NOMO-1 treated with DMSO at 0.1 percent for 48 hours (cell line): ENCODE measurements at regions not wholly inside any gene's neighbourhood (a gene's known extent, or its start where the extent isn't known, plus 50 kb on each side); places are given as distances from the start of the nearest gene placed in this dataset.

Experiments used
- DNase-seq: peaks from one replicate; lab custom pipeline; 2025; ENCODE audit not compliant: unreplicated experiment; lab: John Stamatoyannopoulos, UW

DNA sequence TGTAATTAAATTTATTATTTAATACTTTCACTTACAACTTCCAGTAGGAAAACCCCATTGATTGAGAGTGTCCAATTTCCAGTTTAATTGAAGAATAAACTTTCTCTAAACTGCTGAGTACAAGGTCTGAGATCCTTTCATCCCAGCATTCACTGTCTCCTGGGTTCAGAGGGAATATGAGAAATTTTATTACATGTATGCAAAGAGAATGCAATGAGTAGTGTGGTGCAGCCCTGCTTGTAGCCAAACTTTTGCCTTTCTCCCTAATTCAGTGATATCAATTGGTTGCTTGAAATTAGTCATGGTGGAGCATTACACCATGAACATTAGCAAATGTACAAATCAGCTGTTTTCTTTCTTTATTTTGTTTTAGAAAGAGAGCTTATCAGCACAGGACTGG, 780.6 kb upstream of the MDGA2 start:
- no peak for DNase-seq

DNA sequence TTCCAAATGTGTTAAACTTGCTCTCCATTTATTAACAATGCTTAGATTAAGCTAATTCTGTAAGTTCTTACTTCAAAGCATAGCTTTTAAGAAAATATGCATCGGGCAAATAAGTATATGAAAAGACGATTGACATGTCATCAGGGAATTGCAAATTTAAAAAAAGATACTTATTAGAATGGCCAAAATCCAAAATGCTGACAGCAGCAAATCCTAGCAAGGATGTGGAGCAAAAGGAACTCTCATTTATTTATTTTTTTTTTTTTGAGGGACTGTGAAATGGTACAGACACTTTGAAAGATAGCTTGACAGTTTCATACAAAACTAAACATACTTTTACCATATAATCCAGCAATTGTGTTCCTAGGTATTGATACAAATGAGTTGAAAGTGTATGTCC, 779.5 kb upstream of the MDGA2 start:
- DNase-seq: no peak

GRCh38 chr14:48452437-48452995, 777.1 kb upstream of the MDGA2 start:
- DNase-seq: no peak

DNA sequence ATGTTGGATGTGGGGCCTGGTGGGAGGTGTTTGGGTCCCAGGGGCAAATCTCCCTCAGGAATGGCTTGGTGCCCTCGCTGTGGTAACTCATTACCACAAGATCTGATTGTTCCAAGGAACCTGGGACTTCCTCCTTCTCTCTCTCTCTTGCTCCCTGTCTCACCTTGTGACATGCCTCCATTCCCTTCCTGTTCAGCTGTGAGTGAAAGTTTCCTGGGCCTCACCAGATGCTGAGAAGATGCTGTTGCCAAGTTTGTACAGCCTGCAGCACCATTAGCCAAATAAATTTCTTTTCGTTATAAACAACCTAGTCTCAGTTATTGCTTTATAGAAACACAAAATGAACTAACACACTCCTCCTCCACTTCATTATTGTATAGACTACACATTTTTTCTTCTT, 759.8 kb upstream of the MDGA2 start:
- no peak for DNase-seq

GRCh38 chr14:48430805-48431204, 755.4 kb upstream of the MDGA2 start:
- no peak for DNase-seq

- no peak for DNase-seq
These were observed 754.1 kb upstream of the MDGA2 start for GRCh38 chr14:48429512-48429911.

DNA sequence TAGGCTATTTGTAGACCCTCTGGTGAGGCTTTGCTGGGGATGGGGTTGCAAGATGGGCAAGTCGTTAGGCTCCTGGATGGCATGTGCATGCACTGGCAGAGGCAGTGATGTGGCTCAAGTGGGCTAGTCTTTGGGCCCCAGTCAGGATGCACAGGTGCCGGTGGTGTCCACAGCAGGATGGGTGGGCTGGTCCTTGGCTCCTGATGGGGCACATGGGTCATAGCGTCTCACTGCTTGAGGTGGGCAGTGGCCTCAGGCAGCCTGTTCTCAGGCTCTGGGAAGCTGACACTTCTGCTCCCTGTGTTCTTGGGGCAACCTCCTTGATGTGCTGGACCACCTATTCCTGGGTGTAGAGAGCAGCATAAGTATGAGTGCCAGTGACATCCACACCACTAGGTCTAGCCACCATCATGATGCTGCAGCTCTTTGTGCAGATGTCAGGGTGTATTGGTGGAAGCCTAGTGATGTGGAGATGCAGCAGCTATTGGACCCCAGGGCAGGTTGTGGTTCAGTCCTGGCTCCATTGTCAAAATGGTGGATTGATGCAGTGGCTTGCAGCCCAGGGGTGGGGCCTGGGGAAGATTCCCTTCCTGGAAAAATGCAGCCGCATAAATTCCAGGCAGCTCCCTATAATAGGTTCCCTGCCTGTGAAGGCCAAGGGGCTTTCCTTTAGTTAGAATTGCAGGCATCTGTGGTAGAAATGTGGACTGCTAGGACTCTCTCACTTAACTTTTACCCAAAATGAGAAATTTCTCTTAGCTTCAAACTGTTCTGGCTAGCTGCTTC, 742.5 kb upstream of the MDGA2 start:
- no peak for DNase-seq

DNA sequence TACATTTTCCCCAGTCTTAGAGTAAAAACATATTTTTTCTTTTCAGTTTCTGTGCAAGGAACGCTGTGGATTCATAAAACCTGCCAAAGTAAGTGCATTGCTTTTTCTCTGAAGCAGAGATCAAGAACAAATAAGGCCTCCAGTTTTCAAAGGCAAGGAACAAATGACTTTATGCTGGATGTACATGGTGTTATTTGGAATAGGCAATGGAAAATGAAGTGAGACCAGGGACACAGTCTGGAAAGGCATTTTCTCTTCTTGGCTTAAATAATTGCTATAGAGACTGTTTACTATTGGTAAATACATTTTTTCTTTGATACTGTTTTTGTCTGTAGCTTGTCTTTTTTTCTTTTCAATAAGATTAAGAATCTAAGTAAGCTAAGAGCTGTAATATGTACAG, 725.9 kb upstream of the MDGA2 start:
- DNase-seq: no peak

DNA sequence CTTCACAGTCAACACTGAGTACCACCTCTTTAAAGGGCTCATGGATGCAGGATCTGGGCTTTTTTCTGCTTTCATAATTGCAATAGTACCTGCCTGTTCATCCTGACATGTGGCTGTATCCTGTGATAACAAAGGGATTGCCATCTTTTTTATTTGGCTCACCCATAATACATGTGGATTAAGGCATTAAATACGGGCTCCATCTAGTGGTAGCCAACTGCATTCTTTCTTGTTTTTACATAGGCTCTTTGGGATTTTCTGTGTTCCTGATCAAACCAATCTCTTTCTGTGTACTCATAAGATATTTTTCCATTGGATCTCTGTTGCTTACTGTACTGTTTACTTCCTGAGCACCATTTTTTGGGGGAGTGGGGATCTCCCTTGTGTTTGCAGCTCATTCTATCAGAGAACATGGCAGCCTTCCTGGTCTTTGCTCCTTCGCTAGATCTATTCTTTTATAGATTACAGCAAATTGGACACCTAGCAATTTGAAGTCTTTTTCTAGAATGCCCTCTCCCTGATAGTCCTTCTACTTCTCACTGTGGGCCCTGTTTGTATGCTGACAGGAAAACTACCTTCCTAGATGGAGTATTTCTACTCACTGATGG, 723.4 kb upstream of the MDGA2 start:
- DNase-seq: peak; percentile 16

DNA sequence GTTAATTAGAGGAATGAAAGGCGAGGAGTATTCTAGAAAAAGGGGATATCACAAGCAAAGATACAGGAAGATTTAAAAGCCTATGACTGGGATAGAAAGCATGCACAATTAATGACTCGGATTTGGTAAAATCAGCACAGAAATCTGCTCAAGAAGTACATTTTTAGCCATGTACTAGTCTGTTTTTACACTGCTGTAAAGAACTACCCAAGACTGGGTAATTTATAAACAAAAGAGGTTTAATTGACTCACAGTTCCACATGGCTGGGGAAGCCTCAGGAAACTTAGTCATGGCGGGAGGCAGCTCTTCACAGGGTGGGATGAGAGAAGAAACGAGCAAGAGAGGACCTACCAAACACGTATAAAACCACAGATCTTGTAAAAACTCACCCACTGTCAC, 716.3 kb upstream of the MDGA2 start:
- DNase-seq: no peak

DNA sequence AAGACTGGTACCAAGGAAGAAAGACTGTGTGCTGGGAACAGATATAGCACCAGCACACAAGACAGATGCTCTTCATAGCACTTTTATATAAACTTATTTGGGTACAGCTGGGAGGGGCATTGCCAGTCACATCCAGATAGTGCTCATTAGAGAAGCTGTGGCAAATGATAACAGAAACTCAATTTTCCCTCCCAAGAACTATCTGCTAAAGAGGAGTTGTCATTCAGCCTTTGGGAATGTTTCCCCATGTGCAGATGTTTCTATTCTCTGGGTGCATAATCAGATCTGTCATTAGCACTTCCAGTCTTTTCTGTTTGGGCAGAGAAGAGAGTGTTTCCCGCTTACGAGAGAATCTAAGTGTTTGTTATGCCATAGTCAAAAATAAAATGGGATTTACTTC, 714.9 kb upstream of the MDGA2 start:
- DNase-seq: no peak

DNA sequence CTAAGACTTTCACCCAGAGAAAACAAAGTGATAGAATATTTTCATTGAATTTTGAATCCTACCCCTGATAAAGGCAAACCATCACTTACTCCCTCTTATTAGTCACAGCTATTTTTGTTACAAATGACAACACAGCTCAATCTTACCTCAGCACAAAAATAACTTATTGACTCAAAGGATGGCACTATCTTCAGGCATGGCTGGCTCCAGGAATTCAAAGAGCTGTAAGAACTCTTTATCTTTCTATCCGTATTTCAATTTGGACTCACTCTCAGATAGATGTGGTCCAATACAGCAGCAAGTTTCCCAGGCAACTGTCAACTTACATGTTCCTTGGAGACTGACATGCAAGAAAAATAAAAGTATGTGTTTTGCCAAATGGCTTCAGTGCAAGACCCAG, 709.4 kb upstream of the MDGA2 start:
- DNase-seq: no peak

DNA sequence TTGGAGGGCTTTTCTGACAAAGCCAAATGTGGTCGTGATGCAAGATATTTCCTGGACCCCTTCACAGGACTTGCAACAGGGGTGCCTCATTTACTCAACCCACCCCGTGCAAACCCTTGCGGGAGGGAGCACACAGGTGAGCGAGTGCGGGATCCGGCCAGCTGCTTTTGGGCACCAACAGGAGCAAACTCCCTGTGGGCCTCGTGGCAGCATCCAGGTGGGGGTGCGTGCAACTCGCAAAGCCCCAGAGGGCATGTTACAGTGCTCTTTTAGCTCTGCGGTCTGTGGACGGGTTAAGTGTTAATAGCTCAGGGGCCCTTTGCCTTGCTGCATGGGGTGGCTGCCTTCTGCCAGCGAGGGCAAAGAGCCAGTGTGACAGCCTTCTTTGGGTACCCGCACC, 707.6 kb upstream of the MDGA2 start:
- DNase-seq: no peak

GRCh38 chr14:48378541-48378940, 703.1 kb upstream of the MDGA2 start:
- DNase-seq: no peak

GRCh38 chr14:48373981-48374380, 698.6 kb upstream of the MDGA2 start:
- no peak for DNase-seq

- no peak for DNase-seq
These were observed 675.6 kb upstream of the MDGA2 start for GRCh38 chr14:48350971-48351370.

DNA sequence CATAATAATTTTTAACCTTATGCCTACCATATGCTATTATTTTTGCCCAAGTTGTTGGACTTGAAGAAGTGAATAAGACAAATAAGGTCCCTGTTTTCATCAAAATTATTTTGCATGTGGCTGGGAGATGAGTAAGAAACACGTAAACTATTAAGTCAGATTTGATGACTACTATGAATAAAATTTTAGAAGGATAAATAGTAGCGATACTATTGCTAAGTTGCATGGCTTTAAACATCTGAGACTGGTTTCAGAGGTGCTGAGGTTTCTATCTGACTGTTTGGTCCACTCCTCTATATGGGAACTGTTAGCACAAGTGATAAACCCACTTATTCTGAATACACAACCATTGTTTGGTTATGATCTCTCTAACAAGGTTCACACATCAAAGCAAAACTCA, 674.3 kb upstream of the MDGA2 start:
- DNase-seq: no peak

GRCh38 chr14:48341069-48341468, 665.7 kb upstream of the MDGA2 start:
- no peak for DNase-seq

GRCh38 chr14:48333221-48333920, 658.0 kb upstream of the MDGA2 start:
- DNase-seq: no peak

DNA sequence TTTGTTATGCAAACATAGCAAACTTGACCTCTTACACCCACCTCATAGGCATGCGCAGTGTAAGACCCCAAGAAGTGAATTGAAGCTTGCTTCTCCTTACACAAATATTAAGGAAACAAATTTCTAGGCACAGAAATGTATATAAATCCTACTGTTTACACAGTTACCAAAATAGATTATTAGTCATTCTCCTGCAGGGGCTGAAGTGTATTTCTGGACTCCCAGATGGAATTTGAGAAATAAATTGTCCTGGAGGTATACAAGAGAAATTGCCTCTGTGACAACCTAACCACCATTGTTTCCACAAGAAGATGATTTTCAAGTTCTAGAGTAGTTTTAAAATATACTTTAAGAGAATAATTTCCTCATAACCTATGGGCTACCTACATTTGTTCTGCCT, 656.0 kb upstream of the MDGA2 start:
- no peak for DNase-seq

DNA sequence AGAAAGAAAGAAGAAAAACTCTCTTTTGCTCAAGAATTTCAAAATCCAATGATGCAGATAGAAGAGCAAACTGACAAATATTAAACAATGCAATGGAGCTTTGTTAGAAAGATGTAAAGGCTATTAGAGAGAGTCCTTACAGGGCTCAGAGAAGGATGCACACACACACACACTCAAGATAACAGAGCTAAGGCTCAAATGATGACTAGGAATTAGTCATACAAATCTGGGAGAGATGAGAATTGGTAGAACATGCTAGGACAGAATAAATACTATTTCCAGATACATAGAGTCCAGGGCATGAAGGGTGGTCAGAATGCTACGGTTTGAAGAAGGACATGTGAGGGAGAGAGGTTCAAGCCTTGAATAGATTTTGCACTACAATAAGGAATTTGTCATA, 650.1 kb upstream of the MDGA2 start:
- DNase-seq: no peak

- DNase-seq: no peak
These were observed 648.3 kb upstream of the MDGA2 start for GRCh38 chr14:48323665-48324064.
